Adipocyte (in vitro differentiated cells): ENCODE measurements at regions not wholly inside any gene's neighbourhood (a gene's known extent, or its start where the extent isn't known, plus 50 kb on each side); places are given as distances from the start of the nearest gene placed in this dataset.

Source experiments
- DNase-seq: peaks from one replicate; pipeline ENCODE4 v3.0.0-alpha.2; 2015; ENCODE audit warnings: low read depth
- H3K27me3 ChIP-seq: replicated peaks from 2 replicates; pipeline ENCODE4 v1.7.0; 2013; ENCODE audit warnings: mild to moderate bottlenecking, low read length, moderate library complexity; ENCODE audit not compliant: control insufficient read depth, insufficient read depth
- H3K36me3 ChIP-seq: 2 replicates; pipeline ENCODE4 v1.7.0; 2013; ENCODE audit warnings: low read length, mild to moderate bottlenecking, moderate library complexity; ENCODE audit not compliant: control insufficient read depth, insufficient read depth, severe bottlenecking
- H3K4me1 ChIP-seq: 2 replicates; pipeline ENCODE4 v1.7.0; 2013; ENCODE audit warnings: mild to moderate bottlenecking, low read length, moderate library complexity; ENCODE audit not compliant: control insufficient read depth, insufficient read depth
- H3K4me3 ChIP-seq: 2 replicates; pipeline ENCODE4 v1.7.0; 2013; ENCODE audit warnings: mild to moderate bottlenecking, low read length, moderate library complexity
- H3K9ac ChIP-seq: 2 replicates; pipeline ENCODE4 v1.7.0; 2013; ENCODE audit warnings: mild to moderate bottlenecking, low read length, moderate library complexity
- H3K9me3 ChIP-seq: 2 replicates; pipeline ENCODE4 v1.7.0; 2013; ENCODE audit warnings: mild to moderate bottlenecking, low read length, moderate library complexity; ENCODE audit not compliant: control insufficient read depth

DNA sequence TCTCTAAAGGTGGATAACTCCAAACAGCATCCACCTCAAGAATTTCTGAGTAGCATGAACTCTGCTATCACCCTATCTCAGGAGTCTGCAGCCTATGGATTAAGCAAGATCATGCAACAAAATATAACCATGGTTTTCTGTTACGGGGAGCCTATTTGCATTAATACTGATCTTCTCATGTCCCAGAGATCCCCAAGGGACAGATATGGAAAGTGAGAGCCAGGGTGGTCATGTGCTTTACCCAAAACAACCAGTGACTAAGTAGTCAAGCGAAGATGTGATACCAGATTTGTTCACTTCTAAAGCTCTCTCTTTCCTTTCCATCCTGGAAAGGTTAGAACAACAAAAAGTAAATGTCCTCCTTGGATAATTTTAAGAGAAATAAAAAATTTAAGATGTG is 125.1 kb downstream of the PRRX1 start:
- H3K36me3 ChIP-seq = no peaks in the 10 kb centered on the region
- DNase-seq = no peak
- H3K9me3 ChIP-seq = no peaks in the 10 kb centered on the region
- no peak overlapping the region for H3K4me3 ChIP-seq
- peaks cover 27% of the 10 kb centered on the region for H3K4me1 ChIP-seq
- no peaks in the 10 kb centered on the region for H3K27me3 ChIP-seq
- H3K9ac ChIP-seq = no peak overlapping the region

DNA sequence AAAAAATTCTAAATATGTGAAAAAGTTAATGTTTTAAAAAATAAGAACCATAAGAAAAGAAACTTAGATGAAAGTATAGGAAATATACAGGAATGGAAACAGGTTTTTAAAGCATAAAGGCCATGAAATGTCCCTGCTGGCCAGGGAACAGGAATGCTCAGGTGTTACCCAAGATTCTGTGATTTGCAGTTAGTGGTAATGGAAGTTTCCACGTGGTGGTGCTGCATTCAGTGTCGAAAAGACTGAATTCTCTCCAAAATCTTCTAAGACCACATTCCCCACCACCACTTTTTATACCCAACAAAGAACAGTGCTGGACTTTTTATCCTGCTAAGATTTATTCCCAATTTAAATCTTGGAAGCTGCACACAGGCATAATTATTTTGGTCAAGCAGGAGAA is 126.2 kb downstream of the PRRX1 start:
- H3K9me3 ChIP-seq = no peaks in the 10 kb centered on the region
- peaks cover 27% of the 10 kb centered on the region for H3K4me1 ChIP-seq
- no peak for DNase-seq
- H3K4me3 ChIP-seq = no peak overlapping the region
- no peaks in the 10 kb centered on the region for H3K36me3 ChIP-seq
- H3K27me3 ChIP-seq = no peaks in the 10 kb centered on the region
- no peak overlapping the region for H3K9ac ChIP-seq

DNA sequence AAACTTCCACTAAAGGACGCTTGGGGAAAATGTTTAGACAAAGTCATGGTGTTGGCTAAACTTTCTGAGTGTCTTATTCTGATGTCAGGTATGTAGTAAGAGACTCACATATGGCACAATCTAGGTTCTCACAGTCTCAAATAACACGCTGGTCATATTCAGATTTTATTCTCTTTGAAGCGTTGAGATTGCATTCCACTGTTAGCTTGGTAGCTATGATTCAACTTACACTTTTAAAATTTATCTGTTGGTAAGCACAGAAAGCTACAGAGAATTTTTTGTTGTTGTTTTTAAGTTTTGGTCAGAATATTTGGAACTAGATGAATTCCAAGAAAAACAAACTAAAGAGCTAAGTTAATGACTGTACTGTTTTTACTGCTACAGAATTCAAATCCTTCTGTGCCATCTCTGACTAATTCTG is 126.7 kb downstream of the PRRX1 start:
- Histone ChIP-seq H3K9ac (no peak overlapping the region), H3K36me3 (no peaks in the 10 kb centered on the region), H3K9me3 (no peaks in the 10 kb centered on the region), H3K27me3 (no peaks in the 10 kb centered on the region), H3K4me1 (peaks cover 27% of the 10 kb centered on the region), H3K4me3 (no peak overlapping the region)
- DNase-seq = peak; percentile 94

DNA sequence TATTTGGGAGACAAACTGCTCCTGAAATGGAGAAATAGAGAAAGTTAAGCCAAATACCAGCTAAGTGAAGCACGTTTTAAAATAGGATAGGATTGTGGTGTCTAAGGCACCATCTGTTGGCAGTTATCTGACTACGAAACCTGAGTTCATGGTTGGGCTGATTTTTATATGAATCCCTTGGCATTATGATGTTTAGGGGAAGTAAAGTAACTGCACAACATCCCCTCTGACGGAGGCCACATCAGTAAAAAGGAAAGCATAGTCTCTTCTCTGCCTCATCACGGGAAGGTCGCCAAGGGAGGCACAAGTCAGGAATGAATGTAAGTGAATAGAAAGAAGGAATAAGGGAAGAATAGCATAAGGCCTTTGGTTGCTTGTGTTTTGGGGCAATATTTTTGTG is 128.0 kb downstream of the PRRX1 start:
- peak; percentile 74 for DNase-seq
- H3K36me3 ChIP-seq = no peaks in the 10 kb centered on the region
- H3K4me1 ChIP-seq = peaks cover 27% of the 10 kb centered on the region
- H3K9ac ChIP-seq = no peak overlapping the region
- no peaks in the 10 kb centered on the region for H3K9me3 ChIP-seq
- peak overlapping the region; percentile 3 for H3K4me3 ChIP-seq
- no peaks in the 10 kb centered on the region for H3K27me3 ChIP-seq

DNA sequence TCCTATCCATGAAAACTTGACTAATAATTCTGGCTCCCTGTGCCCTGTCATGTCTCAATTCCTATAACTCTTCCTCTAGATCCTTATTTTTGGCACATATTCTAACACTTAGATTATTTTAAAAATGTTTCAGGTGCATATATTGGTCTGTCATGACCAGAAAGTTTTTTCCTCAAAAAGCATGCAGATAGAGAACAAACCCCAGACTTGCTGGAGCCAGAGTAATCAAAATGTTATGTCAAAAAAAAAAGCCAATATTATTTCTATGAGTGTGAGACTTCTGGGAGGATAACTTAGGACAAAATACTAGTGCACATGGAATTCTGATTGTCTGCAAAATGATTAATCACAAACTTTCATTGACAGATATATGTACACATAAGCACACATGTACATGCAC is 135.1 kb upstream of the MROH9 start:
- Histone ChIP-seq H3K4me3 (no peak overlapping the region), H3K4me1 (peaks cover 6% of the 10 kb centered on the region), H3K36me3 (no peaks in the 10 kb centered on the region), H3K9me3 (no peaks in the 10 kb centered on the region), H3K27me3 (no peaks in the 10 kb centered on the region), H3K9ac (no peak overlapping the region)
- no peak for DNase-seq

DNA sequence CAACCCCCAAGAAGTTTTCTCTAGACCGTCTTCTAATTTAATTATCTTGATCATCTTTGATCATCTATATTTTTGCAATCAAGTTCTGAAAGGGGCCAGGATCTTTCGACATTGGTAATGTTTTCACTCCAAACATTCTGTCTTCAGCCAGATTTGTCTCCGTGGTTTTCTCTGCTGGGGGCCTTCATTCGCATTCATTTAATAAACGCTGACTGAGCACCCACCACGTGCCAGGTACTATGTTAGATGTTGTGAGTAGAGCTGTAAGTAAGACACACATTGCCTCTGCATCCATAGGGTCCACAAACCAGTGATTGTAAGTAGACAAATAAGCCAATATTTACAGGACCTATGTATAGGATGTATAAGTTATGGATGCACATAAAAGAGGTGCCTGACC is 134.5 kb upstream of the MROH9 start:
- no peak overlapping the region for H3K4me3 ChIP-seq

DNA sequence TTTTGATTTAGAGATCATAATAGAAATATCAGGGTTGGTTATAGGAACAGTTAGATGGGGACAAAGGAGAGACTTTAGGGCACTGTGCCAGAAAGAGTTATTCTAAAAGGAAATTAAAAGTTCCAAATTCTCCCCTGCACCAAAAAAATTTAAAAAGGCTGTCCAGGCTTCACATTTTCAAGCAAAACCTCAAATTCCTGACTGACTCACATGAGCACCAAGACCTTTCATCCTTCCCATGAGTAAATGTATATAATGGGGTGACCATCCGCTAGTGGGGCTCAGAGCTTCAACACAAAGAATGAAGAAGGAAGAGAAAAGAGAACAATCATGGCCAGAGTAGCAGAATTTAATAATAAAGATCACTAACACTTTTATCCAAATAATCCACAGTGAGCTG is 131.6 kb upstream of the MROH9 start:
- DNase-seq = peak; percentile 22
- Histone ChIP-seq H3K9ac (no peak overlapping the region), H3K4me3 (no peak overlapping the region), H3K36me3 (no peaks in the 10 kb centered on the region), H3K9me3 (no peaks in the 10 kb centered on the region), H3K4me1 (peaks cover 36% of the 10 kb centered on the region), H3K27me3 (no peaks in the 10 kb centered on the region)

More for the DNA sequence above, 134.5 kb upstream of the MROH9 start:
- Histone ChIP-seq H3K36me3 (no peaks in the 10 kb centered on the region), H3K9ac (no peak overlapping the region), H3K4me1 (peaks cover 10% of the 10 kb centered on the region), H3K27me3 (no peaks in the 10 kb centered on the region), H3K9me3 (no peaks in the 10 kb centered on the region)
- DNase-seq = no peak

DNA sequence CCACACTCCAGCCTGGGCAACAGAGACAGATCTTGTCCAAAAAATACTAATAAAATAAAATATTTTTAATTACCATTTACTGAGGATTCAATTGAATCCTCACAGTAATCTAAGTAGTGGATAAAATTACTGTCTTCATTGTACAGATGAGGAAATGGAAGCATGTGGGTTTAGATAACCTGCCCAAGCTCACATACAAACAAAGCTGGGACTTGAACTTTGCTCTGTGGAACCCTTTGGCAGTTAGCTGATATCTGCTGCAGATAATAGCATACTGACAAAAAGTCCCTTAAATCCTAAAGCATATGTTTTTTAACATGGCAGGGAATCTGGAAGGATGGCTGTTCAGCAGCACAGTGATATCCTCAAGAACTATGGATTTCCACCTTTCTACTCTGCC is 130.9 kb upstream of the MROH9 start:
- Histone ChIP-seq H3K4me3 (no peak overlapping the region), H3K36me3 (no peaks in the 10 kb centered on the region), H3K9me3 (no peaks in the 10 kb centered on the region), H3K9ac (no peak overlapping the region), H3K27me3 (no peaks in the 10 kb centered on the region), H3K4me1 (peaks cover 36% of the 10 kb centered on the region)
- no peak for DNase-seq

DNA sequence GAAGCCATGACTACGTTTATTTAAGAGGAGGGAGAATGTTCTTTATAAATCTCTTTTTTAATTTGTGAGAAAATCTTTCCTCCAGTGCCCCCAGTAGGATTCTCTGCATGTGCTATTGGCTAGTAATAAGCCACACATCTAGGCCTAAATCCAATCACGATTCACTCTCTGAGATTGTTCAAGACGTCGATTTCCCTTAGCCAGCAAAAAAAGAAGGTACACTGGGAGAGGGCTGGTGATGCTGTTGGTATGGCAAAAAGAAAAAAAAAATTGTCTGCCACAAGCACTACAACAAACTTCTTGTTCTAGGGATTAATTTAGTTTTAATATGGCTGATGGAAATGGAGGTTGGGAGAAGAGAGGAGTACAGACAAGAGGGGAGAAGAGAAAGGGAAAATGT is 130.5 kb upstream of the MROH9 start:
- no peaks in the 10 kb centered on the region for H3K27me3 ChIP-seq
- H3K9me3 ChIP-seq = no peaks in the 10 kb centered on the region
- H3K36me3 ChIP-seq = no peaks in the 10 kb centered on the region
- no peak overlapping the region for H3K4me3 ChIP-seq
- no peak for DNase-seq
- H3K9ac ChIP-seq = no peak overlapping the region
- peaks cover 36% of the 10 kb centered on the region for H3K4me1 ChIP-seq

DNA sequence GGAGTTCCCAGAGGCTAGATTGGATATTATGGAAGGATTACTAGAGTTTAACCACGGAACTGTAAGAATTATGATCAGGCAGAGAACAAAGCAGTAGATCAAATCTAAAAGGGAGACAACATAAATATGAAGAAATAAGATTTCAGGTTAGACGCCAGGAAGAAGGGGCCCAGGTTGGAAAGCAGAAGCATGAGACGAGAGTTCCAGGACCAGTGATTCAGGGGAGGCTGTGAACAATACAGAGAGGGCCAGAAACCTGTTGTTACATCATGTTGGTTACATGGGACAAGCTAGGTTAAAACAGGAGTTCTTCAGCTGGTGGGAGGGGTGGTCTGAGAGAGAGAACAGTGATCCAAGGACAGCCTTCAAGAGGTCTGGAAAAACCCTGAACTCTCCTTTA is 128.4 kb upstream of the MROH9 start:
- Histone ChIP-seq H3K27me3 (no peaks in the 10 kb centered on the region), H3K36me3 (no peaks in the 10 kb centered on the region), H3K9ac (no peak overlapping the region), H3K9me3 (no peaks in the 10 kb centered on the region), H3K4me3 (no peak overlapping the region), H3K4me1 (peaks cover 30% of the 10 kb centered on the region)
- no peak for DNase-seq

DNA sequence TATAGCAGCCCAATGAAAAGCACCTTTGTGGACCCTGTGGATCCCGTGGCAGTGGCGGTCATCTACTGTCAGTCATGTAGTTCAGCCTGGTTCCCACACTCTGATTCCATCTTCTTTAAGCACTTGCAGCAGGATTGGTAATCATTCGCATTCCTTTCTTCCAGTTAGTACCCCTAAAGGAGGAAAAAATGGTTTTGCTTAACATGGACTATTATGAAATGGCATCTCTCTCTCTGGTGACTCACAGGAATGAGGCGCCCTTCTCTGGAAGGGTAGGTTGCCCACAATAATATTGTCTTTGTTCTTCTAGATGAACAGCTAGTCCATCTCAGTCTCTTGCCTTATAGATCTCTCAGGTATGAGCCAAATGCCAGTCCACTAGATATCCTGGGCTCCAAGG is 127.9 kb upstream of the MROH9 start:
- no peaks in the 10 kb centered on the region for H3K27me3 ChIP-seq
- peak; percentile 92 for DNase-seq
- no peaks in the 10 kb centered on the region for H3K9me3 ChIP-seq
- peaks cover 30% of the 10 kb centered on the region for H3K4me1 ChIP-seq
- H3K36me3 ChIP-seq = no peaks in the 10 kb centered on the region
- no peak overlapping the region for H3K4me3 ChIP-seq
- no peak overlapping the region for H3K9ac ChIP-seq

DNA sequence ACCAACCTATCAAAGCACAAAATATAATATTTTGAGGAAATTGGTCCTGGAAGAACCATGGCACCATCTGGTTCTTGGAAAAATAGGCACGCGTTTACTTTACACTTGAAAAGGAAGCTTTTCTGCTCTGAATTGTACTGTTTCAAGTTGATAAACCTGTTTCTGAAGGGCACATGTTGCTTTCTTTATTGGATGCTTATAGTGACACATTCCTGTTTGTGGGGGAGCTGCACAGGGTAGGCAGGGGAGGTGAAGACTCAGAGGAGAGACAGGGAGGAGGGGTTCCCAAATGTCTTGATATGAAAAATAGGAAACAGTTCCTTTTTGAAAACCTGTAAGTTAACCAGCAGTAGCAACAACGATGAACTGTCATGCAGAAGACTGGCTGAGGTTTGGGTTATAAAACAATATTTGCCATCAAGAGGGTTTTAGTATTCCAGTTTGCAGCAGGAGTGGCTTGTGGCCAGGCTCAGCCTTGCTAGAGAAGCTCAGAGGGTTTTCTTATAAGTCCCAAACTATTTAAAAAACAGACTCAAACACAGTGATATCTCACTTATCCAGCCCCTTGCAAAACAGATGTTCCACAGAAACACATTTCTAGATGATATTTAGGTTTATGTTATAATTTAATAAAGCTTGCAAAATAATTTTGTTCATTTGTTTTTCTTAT is 127.0 kb upstream of the MROH9 start:
- Histone ChIP-seq H3K4me3 (no peak overlapping the region), H3K9me3 (no peaks in the 10 kb centered on the region), H3K4me1 (peaks cover 30% of the 10 kb centered on the region), H3K27me3 (no peaks in the 10 kb centered on the region), H3K36me3 (no peaks in the 10 kb centered on the region), H3K9ac (no peak overlapping the region)
- DNase-seq = no peak
